Retinal pigment epithelial cell (primary cell): ENCODE measurements at regions not wholly inside any gene's neighbourhood (a gene's known extent, or its start where the extent isn't known, plus 50 kb on each side); places are given as distances from the start of the nearest gene placed in this dataset.

Experiments used
- DNase-seq: peaks from one replicate; pipeline ENCODE4 v3.0.0-alpha.2; 2010; ENCODE audit warnings: low read depth
- H3K4me3 ChIP-seq: 2 replicates; pipeline ENCODE4 v1.5.1; 2011; ENCODE audit warnings: mild to moderate bottlenecking, low read length, control low read depth, moderate library complexity
- CTCF ChIP-seq: conservative IDR thresholded peaks from 2 replicates; pipeline ENCODE4 v1.5.1; 2011; ENCODE audit warnings: low read depth, low read length, control low read depth, inconsistent platforms

- no peak for TF ChIP-seq CTCF
- no peak for DNase-seq
- no peak overlapping the region for H3K4me3 ChIP-seq
Measured at GRCh38 chr2:221853297-221853696, 281.2 kb upstream of the EPHA4 start.

GRCh38 chr2:221851531-221852045, 279.5 kb upstream of the EPHA4 start:
- TF ChIP-seq CTCF, result no peak
- H3K4me3 ChIP-seq, result no peak overlapping the region
- DNase-seq, result no peak

GRCh38 chr2:221850076-221850475, 278.0 kb upstream of the EPHA4 start:
- no peak overlapping the region for H3K4me3 ChIP-seq
- no peak for TF ChIP-seq CTCF
- DNase-seq, result no peak

GRCh38 chr2:221848286-221848685, 276.2 kb upstream of the EPHA4 start:
- TF ChIP-seq CTCF, result no peak
- no peak for DNase-seq
- H3K4me3 ChIP-seq, result no peak overlapping the region

GRCh38 chr2:221845021-221845365, 272.9 kb upstream of the EPHA4 start:
- H3K4me3 ChIP-seq, result no peak overlapping the region
- no peak for DNase-seq
- no peak for TF ChIP-seq CTCF

GRCh38 chr2:221844212-221845020, 272.3 kb upstream of the EPHA4 start:
- TF ChIP-seq CTCF, result no peak
- H3K4me3 ChIP-seq, result no peak overlapping the region
- DNase-seq, result no peak

- no peak for TF ChIP-seq CTCF
- no peak for DNase-seq
- H3K4me3 ChIP-seq, result no peak overlapping the region
Measured at GRCh38 chr2:221836095-221836494, 264.0 kb upstream of the EPHA4 start.
